ENCODE measurements at regions not wholly inside any gene's neighbourhood (a gene's known extent, or its start where the extent isn't known, plus 50 kb on each side); places are given as distances from the start of the nearest gene placed in this dataset.

- TF ChIP-seq CTCF (IDR thresholded peaks at IDR 0.05; ENCODE audit: low read depth, low read length) (no peak), MYC (IDR thresholded peaks at IDR 0.05; ENCODE audit: low read depth, low read length) (no peak)
These were observed 198.3 kb upstream of the P2RY1 start for GRCh38 chr3:152636651-152637050.

Data from NB4 (cell line).